HG03565 (cell line): ENCODE measurements at regions not wholly inside any gene's neighbourhood (a gene's known extent, or its start where the extent isn't known, plus 50 kb on each side); places are given as distances from the start of the nearest gene placed in this dataset.
A peak's percentile ranks its signal among the peaks of the same experiment; 100 is the strongest.
"Not testable (repeated sequence)": the region's sequence is repeated elsewhere in the genome, so short reads cannot be mapped to it uniquely, and the experiment has no call there.

Experiments used
- ATAC-seq: cut with Tn5 transposase; IDR thresholded peaks from one replicate; pipeline ENCODE4 v1.9.1; 2021; ENCODE audit warnings: mild to moderate bottlenecking, moderate library complexity; ENCODE audit not compliant: unreplicated experiment

GRCh38 chr7:97234494-97234893 lies 117.0 kb downstream of the SDHAF3 start:
- ATAC-seq: not testable (repeated sequence)

- no peak for ATAC-seq
Measured at GRCh38 chr7:97246317-97246716, 128.8 kb downstream of the SDHAF3 start.

- not testable (repeated sequence) for ATAC-seq
Measured at GRCh38 chr7:97258187-97258586, 140.7 kb downstream of the SDHAF3 start.

- no peak for ATAC-seq
Measured at GRCh38 chr7:97269741-97270140, 152.2 kb downstream of the SDHAF3 start.

GRCh38 chr7:97270280-97270679 lies 152.8 kb downstream of the SDHAF3 start:
- no peak for ATAC-seq

GRCh38 chr7:97271619-97272018 lies 154.1 kb downstream of the SDHAF3 start:
- ATAC-seq: no peak

- peak; percentile 94 for ATAC-seq
Measured at GRCh38 chr7:97272237-97272975, 154.9 kb downstream of the SDHAF3 start.

GRCh38 chr7:97275475-97275874 lies 158.0 kb downstream of the SDHAF3 start:
- ATAC-seq: no peak

GRCh38 chr7:97280950-97281349 lies 163.5 kb downstream of the SDHAF3 start:
- no peak for ATAC-seq

- ATAC-seq: no peak
Measured at GRCh38 chr7:97285348-97285747, 167.8 kb downstream of the SDHAF3 start.

GRCh38 chr7:97293031-97293430 lies 175.5 kb downstream of the SDHAF3 start:
- ATAC-seq: no peak

- ATAC-seq: no peak
Measured at GRCh38 chr7:97298561-97298960, 181.1 kb downstream of the SDHAF3 start.

GRCh38 chr7:97305589-97305988 lies 188.1 kb downstream of the SDHAF3 start:
- ATAC-seq: no peak

GRCh38 chr7:97307521-97308108 lies 190.1 kb downstream of the SDHAF3 start:
- no peak for ATAC-seq

GRCh38 chr7:97313900-97314299 lies 196.4 kb downstream of the SDHAF3 start:
- no peak for ATAC-seq

- no peak for ATAC-seq
Measured at GRCh38 chr7:97317575-97317974, 200.1 kb downstream of the SDHAF3 start.

- not testable (repeated sequence) for ATAC-seq
Measured at GRCh38 chr7:97329871-97330270, 212.4 kb downstream of the SDHAF3 start.

GRCh38 chr7:97337849-97338248 lies 220.4 kb downstream of the SDHAF3 start:
- no peak for ATAC-seq

GRCh38 chr7:97342512-97342911 lies 225.0 kb downstream of the SDHAF3 start:
- no peak for ATAC-seq

- ATAC-seq: no peak
Measured at GRCh38 chr7:97346349-97346748, 228.9 kb downstream of the SDHAF3 start.

- no peak for ATAC-seq
Measured at GRCh38 chr7:97351488-97351887, 234.0 kb downstream of the SDHAF3 start.

- ATAC-seq: no peak
Measured at GRCh38 chr7:97357459-97357858, 240.0 kb downstream of the SDHAF3 start.

GRCh38 chr7:97372882-97373281 lies 255.4 kb downstream of the SDHAF3 start:
- no peak for ATAC-seq
